H1 (cell line): ENCODE measurements at regions not wholly inside any gene's neighbourhood (a gene's known extent, or its start where the extent isn't known, plus 50 kb on each side); places are given as distances from the start of the nearest gene placed in this dataset.

ENCODE experiments used
- CTCF ChIA-PET: fragments of 300-600 bp; sonication (Branson Sonifier 250); formaldehyde crosslinking; loops from one replicate; lab custom pipeline; 2021; ENCODE audit not compliant: partially characterized antibody; lab: Charles Lee
- POLR2A ChIA-PET: fragments of 300-600 bp; sonication (Branson Sonifier 250); formaldehyde crosslinking; loops from one replicate; lab custom pipeline; 2021; ENCODE audit warnings: inconsistent platforms; ENCODE audit not compliant: partially characterized antibody; lab: Charles Lee
- DNase-seq, 2 experiments: peaks; one replicate each; pipeline versions ENCODE4 v3.0.0 to v3.0.0-alpha.2; 2010 to 2022; ENCODE audit warnings: low spot score in 2 of 2, low read depth in 1 of 2, mixed read lengths in 1 of 2
- FAIRE-seq: peaks from 2 replicates; lab custom pipeline; 2011; peaks lifted over from hg19 to GRCh38; lab: Jason Lieb, UNC
- H2AFZ ChIP-seq: 2 replicates; pipeline ENCODE4 v1.8.1; 2012; ENCODE audit warnings: low read length, inconsistent platforms
- H2AK5ac ChIP-seq: 2 replicates; pipeline ENCODE4 v1.6.1; 2013; ENCODE audit warnings: low read depth, low read length
- H2BK120ac ChIP-seq: replicated peaks from 2 replicates; pipeline ENCODE3; 2013; ENCODE audit warnings: low read depth, low read length, inconsistent platforms
- H2BK12ac ChIP-seq: 2 replicates; pipeline ENCODE4 v1.6.1; 2013; ENCODE audit warnings: low read depth, low read length
- H2BK15ac ChIP-seq: 2 replicates; pipeline ENCODE4 v1.6.1; 2013; ENCODE audit warnings: low read length
- H2BK20ac ChIP-seq: 2 replicates; pipeline ENCODE4 v1.6.1; 2013; ENCODE audit warnings: low read length
- H2BK5ac ChIP-seq: 2 replicates; pipeline ENCODE4 v1.6.1; 2013; ENCODE audit warnings: low read depth, low read length
- H3K14ac ChIP-seq: 2 replicates; pipeline ENCODE4 v1.6.1; 2013; ENCODE audit warnings: inconsistent platforms; ENCODE audit not compliant: insufficient read length
- H3K18ac ChIP-seq: 2 replicates; pipeline ENCODE4 v1.6.1; 2013; ENCODE audit warnings: low read length; ENCODE audit errors: extremely low read depth
- H3K23ac ChIP-seq: 2 replicates; pipeline ENCODE4 v1.6.1; 2013; ENCODE audit warnings: inconsistent platforms; ENCODE audit not compliant: insufficient read length
- H3K23me2 ChIP-seq: 2 replicates; pipeline ENCODE4 v1.6.1; 2013; ENCODE audit warnings: low read depth, low read length
- H3K27ac ChIP-seq: 2 replicates; pipeline ENCODE4 v1.6.1; 2011; ENCODE audit warnings: low read depth, low read length, inconsistent platforms
- H3K27me3 ChIP-seq, 4 experiments: replicated peaks in 1 of 4; 1 replicate in 1 of 4; 2 replicates in 3 of 4; pipeline versions ENCODE4 v1.6.1 to v1.8.1; 2011 to 2013; ENCODE audit warnings: low read length in 3 of 4, mild to moderate bottlenecking in 3 of 4, inconsistent platforms in 2 of 4, mixed read lengths in 2 of 4, moderate library complexity in 1 of 4; ENCODE audit not compliant: control insufficient read depth in 3 of 4, insufficient read depth in 3 of 4; ENCODE audit errors: extremely low read depth in 1 of 4
- H3K36me3 ChIP-seq, 4 experiments: 2 replicates each; pipeline versions ENCODE4 v1.6.1 to v1.8.1; 2011 to 2013; ENCODE audit warnings: mild to moderate bottlenecking in 4 of 4, low read length in 3 of 4, moderate library complexity in 2 of 4, control low read depth in 1 of 4, inconsistent platforms in 1 of 4; ENCODE audit not compliant: insufficient read depth in 4 of 4, control insufficient read depth in 2 of 4
- H3K4ac ChIP-seq: replicated peaks from 2 replicates; pipeline ENCODE3; 2013; ENCODE audit warnings: low read length, low read depth, mixed read lengths, inconsistent platforms; ENCODE audit not compliant: insufficient read length
- H3K4me1 ChIP-seq, 4 experiments: replicated peaks in 1 of 4; 1 replicate in 1 of 4; 2 replicates in 3 of 4; pipeline versions ENCODE4 v1.6.1 to v1.8.1; 2011 to 2013; ENCODE audit warnings: low read length in 3 of 4, inconsistent platforms in 2 of 4, mixed read lengths in 1 of 4; ENCODE audit not compliant: insufficient read depth in 4 of 4, control insufficient read depth in 3 of 4
- H3K4me2 ChIP-seq, 2 experiments: 2 replicates each; pipeline versions ENCODE4 v1.6.1 to v1.8.1; 2011 to 2013; ENCODE audit warnings: low read depth in 2 of 2, low read length in 2 of 2, control low read depth in 1 of 2, inconsistent platforms in 1 of 2, mild to moderate bottlenecking in 1 of 2; ENCODE audit not compliant: insufficient read depth in 1 of 2
- H3K4me3 ChIP-seq, 4 experiments: fragments of 200-600, 300-600 bp in 1 of 4; sonication (generic), shearing (Covaris generic), sonication (Bioruptor Twin) in 1 of 4; 2 replicates each; pipeline versions ENCODE4 v1.5.1 to v1.8.1; 2011 to 2016; ENCODE audit warnings: low read length in 4 of 4, low read depth in 3 of 4, control low read depth in 2 of 4, inconsistent platforms in 2 of 4, mild to moderate bottlenecking in 2 of 4, mixed read lengths in 1 of 4, moderate library complexity in 1 of 4; ENCODE audit not compliant: insufficient read depth in 2 of 4; ENCODE audit errors: extremely low read depth in 1 of 4
- H3K56ac ChIP-seq: replicated peaks from 2 replicates; pipeline ENCODE3; 2013; ENCODE audit warnings: low read depth, mild to moderate bottlenecking, mixed read lengths, low read length, inconsistent platforms; ENCODE audit not compliant: insufficient read length
- H3K79me1 ChIP-seq: 2 replicates; pipeline ENCODE4 v1.6.1; 2013; ENCODE audit warnings: low read depth, low read length, control low read depth
- H3K79me2 ChIP-seq, 2 experiments: 2 replicates each; pipeline versions ENCODE4 v1.6.1 to v1.8.1; 2012 to 2013; ENCODE audit warnings: low read length in 2 of 2, mild to moderate bottlenecking in 2 of 2, inconsistent platforms in 1 of 2; ENCODE audit not compliant: insufficient read depth in 2 of 2, control insufficient read depth in 1 of 2
- H3K9ac ChIP-seq, 4 experiments: replicated peaks in 1 of 4; 1 replicate in 1 of 4; 2 replicates in 3 of 4; pipeline versions ENCODE4 v1.6.1 to v1.8.1; 2011 to 2013; ENCODE audit warnings: low read depth in 3 of 4, low read length in 3 of 4, control low read depth in 2 of 4, mild to moderate bottlenecking in 2 of 4, moderate library complexity in 2 of 4, inconsistent platforms in 1 of 4; ENCODE audit errors: extremely low read depth in 1 of 4
- H3K9me3 ChIP-seq, 2 experiments: 2 replicates each; pipeline versions ENCODE4 v1.6.1 to v1.8.1; 2012 to 2013; ENCODE audit warnings: mild to moderate bottlenecking in 2 of 2, moderate library complexity in 2 of 2, control low read depth in 1 of 2, inconsistent platforms in 1 of 2, low read depth in 1 of 2, low read length in 1 of 2, mixed read lengths in 1 of 2; ENCODE audit not compliant: insufficient read depth in 2 of 2
- H4K20me1 ChIP-seq, 2 experiments: replicated peaks in 1 of 2; 2 replicates each; pipeline versions ENCODE3 to v1.8.1; 2011 to 2013; ENCODE audit warnings: inconsistent platforms in 2 of 2, low read length in 2 of 2, mild to moderate bottlenecking in 1 of 2; ENCODE audit not compliant: insufficient read depth in 2 of 2, control insufficient read depth in 1 of 2
- H4K5ac ChIP-seq: 2 replicates; pipeline ENCODE4 v1.6.1; 2013; ENCODE audit warnings: low read length, low read depth, mixed read lengths, inconsistent platforms; ENCODE audit not compliant: insufficient read length
- H4K8ac ChIP-seq: 2 replicates; pipeline ENCODE4 v1.8.0; 2013; ENCODE audit warnings: mild to moderate bottlenecking, moderate library complexity, low read length, inconsistent platforms; ENCODE audit not compliant: insufficient read depth; ENCODE audit errors: extremely low read depth
- H4K91ac ChIP-seq: replicated peaks from 2 replicates; pipeline ENCODE3; 2013; ENCODE audit warnings: low read length, mixed read lengths, inconsistent platforms; ENCODE audit not compliant: insufficient read length
- BACH1 ChIP-seq: IDR thresholded peaks from 2 replicates; pipeline ENCODE4 v1.6.1; 2012; ENCODE audit warnings: low read length, improper control_type of control experiment
- CREB1 ChIP-seq: IDR thresholded peaks from 2 replicates; pipeline ENCODE4 v1.6.1; 2012; ENCODE audit warnings: inconsistent platforms
- EZH2 ChIP-seq: fragments of 200-600 bp; sonication (generic); IDR thresholded peaks from 2 replicates; pipeline ENCODE4 v1.7.1; 2012; ENCODE audit warnings: low read depth, mild to moderate bottlenecking, moderate library complexity, low read length, inconsistent platforms; ENCODE audit not compliant: severe bottlenecking
- GABPA ChIP-seq: IDR thresholded peaks from 2 replicates; pipeline ENCODE4 v1.6.1; 2011; ENCODE audit warnings: mild to moderate bottlenecking, low read length, moderate library complexity, borderline replicate concordance; ENCODE audit not compliant: insufficient read depth
- NRF1 ChIP-seq: IDR thresholded peaks from 2 replicates; pipeline ENCODE4 v1.6.1; 2011; ENCODE audit warnings: mild to moderate bottlenecking, low read depth, low read length, improper control_type of control experiment
- RBBP5 ChIP-seq: IDR thresholded peaks from 2 replicates; pipeline ENCODE4 v1.7.1; 2012; ENCODE audit warnings: low read depth, mild to moderate bottlenecking, inconsistent platforms, low read length, moderate library complexity, borderline replicate concordance
- WGBS, 2 experiments: shearing (Covaris generic) in 1 of 2; methylation state at CpG; one replicate each; pipeline versions ENCODE4 v1.1.6 to v1.1.7; 2013 to 2015; ENCODE audit warnings: low lambda C conversion rate in 2 of 2, mixed read lengths in 2 of 2, inconsistent platforms in 1 of 2, low coverage in 1 of 2, missing lambda C conversion rate in 1 of 2; ENCODE audit not compliant: insufficient replicate concordance in 2 of 2, insufficient coverage in 1 of 2, insufficient read length in 1 of 2; ENCODE audit errors: extremely low coverage in 1 of 2, missing lambda C conversion rate in 1 of 2; 5-methylcytosine and 5-hydroxymethylcytosine counted together

DNA sequence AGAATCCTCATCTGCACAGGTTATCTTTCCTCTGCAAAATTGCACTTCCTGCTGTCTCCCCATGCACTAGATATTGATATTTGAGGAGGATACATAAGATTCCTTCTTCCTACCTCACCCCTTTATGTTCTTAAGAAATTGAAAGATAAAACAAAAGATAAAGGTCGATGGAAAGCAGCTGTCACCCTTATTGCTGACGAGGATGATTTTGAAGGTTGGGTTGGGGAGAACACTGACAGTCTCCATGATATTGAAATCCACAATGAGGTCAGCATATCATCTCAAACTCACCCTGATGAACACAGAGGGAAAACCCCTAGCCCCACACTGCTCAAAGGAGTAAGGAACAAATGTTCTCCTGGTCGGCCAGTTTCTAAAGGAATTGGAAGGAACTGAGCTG, 110.6 kb upstream of the FUT9 start:
- no peak overlapping the region for H2BK12ac ChIP-seq
- no peak overlapping the region for H3K18ac ChIP-seq
- no peaks in the 10 kb centered on the region for H3K23me2 ChIP-seq
- H3K4ac ChIP-seq, result no peak overlapping the region
- H2BK15ac ChIP-seq, result no peak overlapping the region
- no peak overlapping the region for H2BK20ac ChIP-seq
- no peak overlapping the region for H4K5ac ChIP-seq
- H3K9ac ChIP-seq, result no peak overlapping the region
- no peak overlapping the region for H4K8ac ChIP-seq
- no peaks in the 10 kb centered on the region for H3K4me1 ChIP-seq
- no peak overlapping the region for H3K4me3 ChIP-seq
- no peaks in the 10 kb centered on the region for H3K36me3 ChIP-seq
- DNase-seq (no peak), FAIRE-seq (no peak)
- no peak overlapping the region for H3K23ac ChIP-seq
- no peaks in the 10 kb centered on the region for H3K79me2 ChIP-seq
- H2BK120ac ChIP-seq, result no peak overlapping the region
- H2AFZ ChIP-seq, result peak overlapping the region; percentile 81
- CTCF ChIA-PET, result interaction anchor here (1.4 kb wide), 1 partner anchor 18 kb away, joined by 6 read pairs; no protein-coding TSS in a partner anchor
- WGBS, 2 experiments, result 91% methylated on average over 3 of the region's 3 CpGs; no CpG with 5 or more reads in 1 of the 2 experiments
- no peaks in the 10 kb centered on the region for H3K27me3 ChIP-seq
- POLR2A ChIA-PET, result no interaction called here
- no peaks in the 10 kb centered on the region for H4K20me1 ChIP-seq
- H3K4me2 ChIP-seq, result no peak overlapping the region
- TF ChIP-seq EZH2, result no peak
- TF ChIP-seq RBBP5, result no peak
- no peak for TF ChIP-seq NRF1
- no peak for TF ChIP-seq CREB1
- no peak for TF ChIP-seq BACH1
- no peak for TF ChIP-seq GABPA
- no peak overlapping the region for H2AK5ac ChIP-seq
- H3K56ac ChIP-seq, result no peak overlapping the region
- no peak overlapping the region for H4K91ac ChIP-seq
- H3K14ac ChIP-seq, result no peak overlapping the region
- no peaks in the 10 kb centered on the region for H3K79me1 ChIP-seq
- H3K27ac ChIP-seq, result no peak overlapping the region
- no peaks in the 10 kb centered on the region for H3K9me3 ChIP-seq
- no peak overlapping the region for H2BK5ac ChIP-seq
